Stromal cell of bone marrow (primary cell): ENCODE measurements at regions not wholly inside any gene's neighbourhood (a gene's known extent, or its start where the extent isn't known, plus 50 kb on each side); places are given as distances from the start of the nearest gene placed in this dataset.
"Not testable (repeated sequence)": the region's sequence is repeated elsewhere in the genome, so short reads cannot be mapped to it uniquely, and the experiment has no call there.

Experiments
- DNase-seq: peaks from one replicate; pipeline ENCODE4 v3.0.0-alpha.2; 2012; ENCODE audit warnings: low read depth

DNA sequence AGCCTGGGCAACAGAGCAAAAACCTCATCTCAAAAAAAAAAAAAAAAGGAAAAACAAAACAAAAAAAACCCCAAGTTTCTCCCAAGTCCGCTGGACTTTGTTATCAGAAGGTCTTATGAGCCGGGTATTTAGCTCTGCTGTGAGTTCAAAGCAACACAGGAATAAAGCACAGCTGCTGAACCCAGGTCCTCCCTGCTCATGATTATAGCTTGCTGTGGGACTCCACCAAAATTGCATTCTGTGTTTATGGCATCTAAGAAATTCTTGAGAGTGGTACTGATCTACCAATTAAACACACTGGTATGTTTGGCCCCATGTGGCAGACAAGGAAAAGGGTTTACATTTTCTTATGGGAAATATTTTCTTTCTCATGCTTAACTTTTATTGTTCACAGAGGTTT, 93.6 kb upstream of the NEDD9 start:
- DNase-seq, result no peak

DNA sequence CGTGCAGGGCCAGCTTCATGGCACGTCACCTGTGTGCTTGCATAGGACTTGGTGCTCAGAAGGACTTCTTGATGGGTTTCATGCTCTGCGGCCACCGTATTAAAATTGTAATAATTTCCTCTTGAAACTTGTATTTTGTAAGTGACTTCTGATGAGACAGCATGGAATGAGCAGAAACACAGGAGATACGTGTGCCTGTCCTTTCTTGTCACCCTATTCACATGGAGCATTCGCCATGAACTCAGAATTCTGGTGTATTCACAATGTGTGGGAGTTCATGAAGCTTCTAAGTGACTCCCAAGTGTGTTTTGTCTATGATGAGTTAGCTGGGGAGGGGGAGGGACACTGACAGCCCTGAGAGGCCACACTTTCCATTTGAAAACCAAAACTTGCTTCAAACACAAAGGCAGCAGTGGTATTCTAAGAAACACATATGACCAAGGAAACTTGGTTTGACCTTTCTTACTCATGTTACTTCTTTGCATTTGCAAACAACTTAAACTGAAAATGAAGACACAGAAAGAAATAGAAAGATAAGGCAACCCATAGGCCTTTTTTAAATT, 92.1 kb upstream of the NEDD9 start:
- DNase-seq, result no peak

DNA sequence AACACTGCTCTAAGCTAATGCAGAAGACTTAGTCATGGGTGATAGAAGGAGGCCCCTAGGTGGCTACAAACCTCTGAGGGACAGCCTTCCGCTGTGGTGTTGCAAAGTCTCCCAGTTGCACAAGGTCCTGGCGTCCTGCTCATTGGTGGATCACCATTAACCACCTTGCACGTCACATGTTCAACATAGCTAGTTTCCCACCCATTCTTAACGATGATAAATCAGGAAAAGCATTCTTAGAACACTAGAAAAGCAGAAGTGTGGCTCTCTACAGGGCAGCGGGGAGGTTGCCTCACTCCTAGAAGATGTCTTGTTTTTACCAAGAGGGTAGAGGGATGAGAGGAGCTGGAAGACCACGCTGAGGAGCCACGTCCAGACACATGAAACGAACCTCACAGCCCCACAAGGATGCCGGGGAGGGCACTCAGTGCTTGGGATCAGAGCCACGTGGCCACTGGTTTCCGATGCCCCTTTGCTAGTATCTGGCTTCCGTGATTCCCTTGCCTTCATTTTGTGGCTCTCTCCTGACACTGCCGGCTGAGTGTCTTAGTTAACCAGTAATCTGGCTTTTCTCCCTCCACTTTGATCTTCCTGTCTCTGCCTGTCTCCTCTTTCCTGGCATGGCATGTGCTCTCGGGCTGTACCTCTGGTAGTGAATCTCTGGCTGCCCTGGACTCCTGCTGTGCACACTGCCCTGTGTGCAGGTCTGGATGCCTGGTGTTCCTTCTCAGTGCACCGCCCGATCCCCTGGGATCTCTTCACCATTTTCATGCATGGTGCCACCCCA, 91.4 kb upstream of the NEDD9 start:
- no peak for DNase-seq

DNA sequence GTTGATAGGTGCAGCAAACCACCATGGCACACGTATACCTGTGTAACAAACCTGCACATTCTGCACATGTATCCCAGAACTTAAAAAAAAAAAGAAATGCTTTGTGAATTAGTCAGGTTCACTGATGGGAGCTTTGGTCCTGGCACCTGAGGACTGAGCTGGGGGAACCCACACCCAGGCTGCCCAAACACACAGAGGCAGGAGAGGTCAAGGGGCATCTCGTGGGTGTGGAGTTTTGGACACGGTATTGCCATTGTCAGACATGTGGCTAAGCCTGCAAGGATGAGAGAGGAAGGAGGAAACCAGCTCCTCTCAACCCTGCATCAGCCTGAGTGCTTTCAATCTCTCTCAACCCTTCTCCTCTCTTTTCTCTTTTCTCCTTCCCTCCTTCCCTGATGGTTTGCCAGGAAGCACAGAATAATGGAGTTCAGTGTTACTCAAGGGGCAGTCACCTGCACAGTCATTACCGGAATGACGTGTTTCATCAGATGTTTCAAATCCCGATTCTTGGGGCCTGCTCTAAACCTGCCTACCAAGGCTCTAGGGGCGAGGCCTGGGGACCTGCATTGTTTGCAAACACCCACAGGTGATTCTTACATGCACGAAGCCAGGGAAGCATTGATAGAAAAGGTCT, 89.9 kb upstream of the NEDD9 start:
- no peak for DNase-seq

DNA sequence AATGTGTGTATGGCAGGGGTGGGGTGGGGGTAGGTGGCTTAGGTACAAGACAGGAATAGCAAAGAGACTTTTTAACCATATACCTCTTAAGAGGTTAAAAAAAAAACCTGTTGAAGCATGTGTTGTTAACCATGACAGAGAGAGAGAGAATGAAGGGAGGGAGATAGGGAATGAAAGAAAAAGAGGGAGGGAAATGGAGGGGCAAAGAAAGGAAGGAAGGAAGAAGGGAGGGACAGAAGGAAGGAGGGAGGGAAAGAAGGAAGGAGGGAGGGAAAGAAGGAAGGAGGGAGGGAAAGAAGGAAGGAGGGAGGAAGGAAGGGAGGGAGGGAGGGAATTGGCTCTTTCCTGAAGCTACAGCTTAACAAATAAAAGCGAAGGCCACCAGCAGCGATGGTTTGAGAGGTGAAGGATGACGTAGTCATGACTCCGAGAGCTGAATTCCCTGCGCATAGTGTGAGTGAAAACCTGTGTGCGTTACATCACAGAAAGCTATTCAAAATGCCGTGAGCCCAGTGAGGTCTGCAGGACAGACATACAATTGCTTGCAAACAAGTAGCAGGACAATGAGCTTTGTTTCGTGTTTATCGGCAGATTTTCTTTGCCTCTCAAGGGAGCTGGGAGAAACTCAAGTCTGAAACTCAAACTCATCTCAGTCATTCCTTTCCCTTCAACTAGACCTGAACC, 88.6 kb upstream of the NEDD9 start:
- DNase-seq, result no peak

DNA sequence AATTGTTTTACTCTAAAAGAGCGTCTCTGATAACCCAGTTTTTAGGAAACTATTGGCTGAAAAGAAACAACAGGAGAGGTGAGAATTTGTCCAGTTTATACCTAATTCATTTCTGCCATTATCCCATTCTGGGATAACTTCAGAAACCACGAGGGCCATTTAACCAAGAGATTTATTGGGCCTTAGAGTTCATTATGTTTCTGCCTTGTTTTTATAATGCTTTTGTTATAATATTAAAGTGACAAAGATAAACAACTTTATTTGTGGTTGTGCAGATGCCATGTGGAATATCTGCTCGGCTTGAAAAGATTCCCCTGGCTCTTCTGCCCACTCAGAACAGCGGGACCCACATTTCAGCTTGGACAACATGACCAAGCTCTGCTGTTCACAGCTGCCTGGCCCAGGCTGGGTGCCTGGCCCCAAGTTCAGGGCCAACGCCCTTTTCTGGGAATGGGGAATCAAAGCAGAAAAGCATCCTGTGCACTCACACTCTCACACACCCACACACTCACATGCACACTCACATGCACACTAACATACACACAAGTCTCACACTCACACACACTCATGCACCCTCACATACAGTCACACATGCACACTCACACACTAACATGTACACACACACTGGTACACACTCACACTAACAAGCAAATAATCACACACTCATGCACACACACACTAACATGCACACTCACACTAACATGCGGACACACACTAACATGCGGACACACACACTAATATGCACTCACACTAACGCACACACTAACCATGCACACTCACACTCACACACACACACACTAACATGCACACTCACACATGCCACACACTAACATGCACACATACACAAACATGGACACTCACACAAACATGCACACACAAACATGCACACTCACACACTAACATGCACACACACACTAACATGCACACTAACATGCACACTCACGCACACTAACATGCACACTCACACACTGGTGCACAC, 86.7 kb upstream of the NEDD9 start:
- DNase-seq, result no peak

DNA sequence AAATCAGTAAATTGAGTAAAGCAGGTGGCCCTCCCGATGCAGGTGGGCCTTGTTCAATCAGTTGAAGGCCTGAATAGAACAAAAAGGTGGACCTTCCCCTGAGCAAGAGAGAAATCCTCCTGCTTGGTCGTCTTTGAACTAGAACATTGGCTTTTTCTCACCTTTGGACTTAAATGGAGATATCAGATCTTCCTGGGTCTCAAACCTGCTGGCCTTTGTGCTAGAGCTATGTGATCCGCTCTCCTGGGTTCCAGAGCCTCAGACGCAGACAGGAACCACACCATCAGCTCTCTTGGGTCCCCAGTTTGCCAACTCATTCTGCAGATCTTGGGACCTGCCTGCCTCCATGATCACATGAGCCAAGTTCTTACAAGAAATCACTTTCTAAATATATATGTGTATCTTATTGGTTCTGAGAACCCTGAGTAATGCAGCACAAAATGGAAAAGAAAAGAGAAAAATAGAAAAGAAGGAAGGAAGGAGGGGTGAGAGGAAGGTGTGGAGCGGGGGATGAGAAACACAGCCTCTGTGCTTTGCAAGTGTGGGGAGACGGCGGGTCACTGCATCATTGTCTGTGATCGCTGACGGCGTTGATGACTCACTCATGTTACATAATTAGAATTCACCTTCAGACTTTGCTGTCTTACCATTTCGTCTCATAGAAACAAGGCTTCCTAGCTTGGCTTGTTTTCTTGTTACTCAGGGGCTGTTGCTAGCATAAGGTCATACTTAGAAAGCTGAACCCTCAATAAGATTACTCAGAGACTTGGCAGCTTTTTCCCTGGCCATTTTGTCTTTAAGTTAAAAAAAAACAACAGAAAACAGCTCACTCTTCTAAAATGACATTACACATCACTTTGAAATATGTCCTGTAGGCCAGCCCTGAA, 85.7 kb upstream of the NEDD9 start:
- peak; percentile 97 for DNase-seq

DNA sequence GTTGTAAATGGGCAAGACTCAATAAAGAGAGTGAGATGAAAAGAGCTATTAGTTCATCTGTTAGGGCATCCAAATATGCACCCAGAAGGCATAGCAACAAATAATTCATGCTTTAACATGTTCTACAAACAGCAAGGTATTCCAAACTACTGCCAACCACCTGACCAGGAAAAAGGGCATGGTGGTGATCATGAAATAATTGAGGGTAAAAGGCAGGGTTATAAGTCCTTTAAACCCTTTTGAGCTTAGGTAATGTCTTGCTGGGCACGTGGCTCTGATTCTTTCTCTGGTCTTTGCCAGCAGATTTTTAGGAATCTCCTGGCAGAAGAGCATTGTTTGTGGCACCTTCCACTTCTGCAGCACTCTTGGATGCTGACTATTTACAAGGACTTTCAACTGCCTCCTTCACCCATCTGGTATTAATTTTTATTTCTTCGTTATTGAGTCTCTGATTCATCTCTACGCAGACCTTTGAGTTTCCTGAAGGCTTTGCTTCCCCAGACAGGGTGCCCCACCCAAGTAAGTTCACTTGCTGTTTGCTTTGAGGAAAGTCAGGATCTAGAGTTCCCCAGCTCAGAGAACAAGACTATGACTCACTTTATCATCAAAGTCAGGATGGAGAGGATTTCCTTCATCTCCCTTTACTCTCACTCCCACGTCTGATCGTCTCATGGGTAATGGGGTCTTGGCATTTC, 83.4 kb upstream of the NEDD9 start:
- DNase-seq, result peak; percentile 92

DNA sequence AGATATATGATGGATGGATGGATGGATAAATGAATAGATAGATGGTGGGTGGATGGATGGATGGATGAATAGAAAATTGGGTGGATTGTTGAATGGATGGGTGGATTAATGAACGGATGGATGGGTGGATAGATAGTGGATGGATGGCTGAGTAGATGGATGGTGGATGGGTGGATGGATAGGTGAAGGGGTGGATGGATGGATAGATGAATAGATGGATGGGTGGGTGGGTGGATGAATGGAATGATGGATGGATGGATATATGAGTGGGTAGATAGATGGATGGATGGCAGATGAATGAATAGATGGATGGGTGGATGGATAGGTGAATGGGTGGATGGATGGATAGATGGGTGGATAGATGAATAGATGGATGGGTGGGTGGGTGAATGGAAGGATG, 80.7 kb upstream of the NEDD9 start:
- no peak for DNase-seq

DNA sequence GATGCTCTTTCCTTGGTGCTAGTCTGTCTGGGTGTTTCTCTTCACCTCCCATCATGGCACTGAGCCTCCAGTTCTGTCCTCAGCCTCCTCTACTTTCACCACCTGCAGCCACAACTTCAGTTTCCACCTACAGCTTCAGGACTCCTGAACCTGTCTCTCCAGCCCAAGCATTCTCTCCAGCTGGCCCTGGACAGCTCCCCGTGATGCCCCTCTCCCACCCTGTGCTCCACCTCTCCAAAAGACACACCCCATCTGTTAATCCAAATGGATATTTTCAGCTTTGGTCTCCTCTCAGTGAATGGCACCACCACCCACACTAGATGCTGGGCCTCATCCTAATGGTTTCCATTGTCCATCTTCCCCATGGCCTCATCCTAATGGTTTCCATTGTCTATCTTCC, 79.5 kb upstream of the NEDD9 start:
- no peak for DNase-seq

DNA sequence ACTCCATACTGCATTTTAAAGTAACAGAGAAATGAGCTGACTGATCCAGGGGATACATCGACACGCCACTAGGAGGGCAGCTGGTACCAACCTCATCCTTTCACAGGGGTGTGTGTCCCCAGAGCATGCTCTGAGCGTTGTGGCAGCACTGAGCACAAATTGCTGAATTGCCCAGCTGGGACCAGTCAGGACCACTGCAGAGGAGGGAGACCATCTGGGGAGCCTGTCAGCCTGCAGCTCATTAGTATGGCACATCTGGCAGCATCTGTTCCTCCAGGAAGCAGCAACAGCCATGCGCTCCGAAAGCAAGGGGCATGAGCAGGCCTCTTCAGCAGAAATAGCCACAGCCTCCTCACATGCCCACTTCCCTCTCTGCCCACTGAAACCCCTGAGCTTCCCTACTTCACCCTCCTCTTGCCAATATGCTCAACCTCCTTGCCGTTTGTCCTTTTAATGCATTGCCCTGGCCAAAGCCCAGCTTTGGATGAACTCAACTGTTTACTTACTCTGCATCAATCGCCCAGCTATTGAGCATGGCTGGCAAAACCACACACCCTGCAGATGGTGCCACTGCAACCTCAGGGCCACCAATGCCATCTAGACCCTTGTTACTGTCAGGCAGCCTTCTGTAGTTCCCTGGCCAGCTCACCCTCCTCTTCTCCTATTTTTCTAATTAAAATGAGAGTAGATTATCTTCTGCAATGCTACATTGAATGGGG, 77.6 kb upstream of the NEDD9 start:
- no peak for DNase-seq

DNA sequence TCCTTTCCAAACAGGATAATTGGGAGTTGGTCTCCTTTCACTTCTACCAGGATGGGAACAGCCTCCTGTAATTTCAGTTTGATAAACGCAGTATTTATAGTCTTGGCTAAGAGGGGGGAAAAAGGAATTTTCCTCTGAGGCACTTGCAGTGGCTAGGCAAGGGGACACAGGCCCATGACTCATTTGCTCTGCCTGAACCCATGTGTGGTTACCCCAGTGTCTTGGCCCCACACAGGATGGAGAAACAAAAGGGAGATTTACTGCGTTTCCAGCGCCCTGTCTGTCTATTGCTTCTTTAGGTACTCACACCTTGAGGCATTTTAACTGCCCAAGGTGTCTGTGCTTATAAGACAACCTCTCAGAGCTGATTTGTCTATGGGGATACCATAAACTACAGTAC, 74.8 kb upstream of the NEDD9 start:
- no peak for DNase-seq

DNA sequence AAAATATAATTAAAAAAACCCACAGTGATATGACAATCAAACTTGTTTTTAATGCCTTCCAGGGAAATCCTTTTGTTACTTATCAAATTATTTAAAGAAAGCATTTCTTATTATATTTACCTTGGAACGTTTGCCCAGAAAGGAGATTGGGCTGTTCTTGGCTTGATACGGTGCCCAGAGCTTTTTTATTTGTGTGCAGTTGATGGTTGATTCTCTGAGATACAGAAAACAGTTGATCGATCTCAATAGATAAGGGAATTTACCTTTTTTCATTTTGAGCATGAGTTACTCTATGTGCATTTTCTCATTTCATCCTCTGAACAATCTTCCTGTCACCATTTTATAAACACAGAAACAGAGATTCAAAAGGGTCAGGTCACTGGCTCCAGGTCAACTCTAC, 72.5 kb upstream of the NEDD9 start:
- no peak for DNase-seq

DNA sequence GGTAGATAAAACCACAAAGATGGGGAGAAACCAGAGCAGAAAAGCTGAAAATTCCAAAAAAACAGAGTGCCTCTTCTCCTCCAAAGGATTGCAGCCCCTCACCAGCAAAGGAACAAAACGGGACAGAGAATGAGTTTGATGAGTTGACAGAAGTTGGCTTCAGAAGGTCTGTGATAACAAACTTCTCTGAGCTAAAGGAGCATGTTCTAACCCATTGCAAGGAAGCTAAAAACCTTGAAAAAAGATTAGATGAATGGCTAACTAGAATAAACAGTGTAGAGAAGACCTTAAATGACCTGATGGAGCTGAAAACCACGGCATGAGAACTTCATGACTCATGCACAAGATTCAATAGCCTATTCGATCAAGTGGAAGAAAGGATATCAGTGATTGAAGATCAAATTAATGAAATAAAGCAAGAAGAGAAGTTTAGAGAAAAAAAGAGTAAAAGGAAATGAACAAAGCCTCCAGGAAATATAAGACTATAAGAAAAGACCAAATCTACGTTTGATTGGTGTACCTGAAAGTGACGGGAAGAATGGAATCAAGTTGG, 67.5 kb upstream of the NEDD9 start:
- not testable (repeated sequence) for DNase-seq

DNA sequence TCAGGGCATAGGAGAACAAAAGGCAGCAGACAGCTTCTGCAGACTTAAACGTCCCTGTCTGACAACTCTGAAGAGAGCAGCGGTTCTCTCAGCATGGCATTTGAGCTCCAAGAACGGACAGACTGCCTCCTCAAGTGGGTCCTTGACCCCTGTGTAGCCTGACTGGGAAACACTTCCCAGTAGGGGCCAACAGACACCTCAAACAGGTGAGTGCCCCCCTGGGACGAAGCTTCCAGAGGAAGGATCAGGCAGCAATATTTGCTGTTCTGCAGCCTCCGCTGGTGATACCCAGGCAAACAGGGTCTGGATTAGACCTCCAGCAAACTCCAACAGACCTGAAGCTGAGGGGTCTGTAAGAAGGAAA, 66.9 kb upstream of the NEDD9 start:
- not testable (repeated sequence) for DNase-seq

DNA sequence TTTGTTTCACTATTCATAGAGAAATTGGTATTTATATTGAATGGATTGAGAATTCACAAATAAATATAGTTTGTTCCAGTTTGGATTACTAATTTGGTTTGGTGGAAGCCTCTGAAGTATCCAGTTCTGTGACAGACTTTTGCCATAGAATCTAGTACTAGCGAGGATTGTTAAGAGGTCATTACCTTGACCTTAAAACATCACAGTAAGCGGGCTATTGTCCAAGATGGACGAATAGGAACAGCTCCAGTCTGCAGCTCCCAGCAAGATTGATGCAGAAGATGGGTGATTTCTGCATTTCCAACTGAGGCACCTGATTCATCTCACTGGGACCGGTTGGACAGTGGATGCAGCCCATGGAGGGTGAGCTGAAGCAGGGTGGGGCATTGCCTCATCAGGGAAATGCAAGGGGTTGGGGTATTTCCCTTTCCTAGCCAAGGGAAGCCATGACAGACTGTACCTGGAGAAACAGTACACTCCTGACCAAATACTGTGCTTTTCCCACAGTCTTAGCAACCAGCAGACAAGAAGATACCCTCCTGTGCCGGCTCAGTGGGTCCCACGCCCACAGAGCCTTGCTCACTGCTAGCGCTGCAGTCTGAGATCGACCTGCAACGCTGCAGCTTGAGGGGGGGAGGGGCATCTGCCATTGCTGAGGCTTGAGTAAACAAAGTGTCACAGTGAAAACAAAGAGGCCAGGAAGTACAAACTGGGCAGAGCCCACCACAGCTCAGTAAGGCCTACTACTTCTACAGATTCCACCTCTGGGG, 66.4 kb upstream of the NEDD9 start:
- no peak for DNase-seq

DNA sequence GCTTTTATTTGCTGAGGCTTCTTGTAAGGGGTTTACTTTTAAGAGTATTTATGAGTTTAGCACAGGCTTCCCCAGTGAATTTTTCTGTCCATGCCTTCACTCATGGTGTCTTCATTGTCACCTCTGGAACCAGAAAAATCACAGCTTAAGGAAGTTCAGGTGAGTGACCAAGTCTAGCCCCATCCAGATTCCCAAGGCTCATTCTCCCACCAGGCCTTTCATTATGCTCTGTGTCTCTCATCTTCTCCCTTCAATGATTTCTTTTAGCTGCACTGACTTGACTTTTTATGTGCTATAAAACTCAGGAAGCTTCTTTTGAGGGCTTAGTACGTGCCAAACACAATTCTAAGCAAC, 64.9 kb upstream of the NEDD9 start:
- no peak for DNase-seq
